ENCODE measurements at regions not wholly inside any gene's neighbourhood (a gene's known extent, or its start where the extent isn't known, plus 50 kb on each side); places are given as distances from the start of the nearest gene placed in this dataset.

GRCh38 chr9:93900971-93901861 lies 53.9 kb downstream of the BARX1 start:
- no peak for ATAC-seq
- no peaks in the 10 kb centered on the region for H3K27me3 Mint-ChIP-seq
- no peak overlapping the region for H3K27ac Mint-ChIP-seq
- POLR2A ChIA-PET: no interaction called here
- intact Hi-C loops (cut with DNase I, micrococcal nuclease): no loop called here
- CTCF ChIA-PET: no interaction called here
- peaks cover 18% of the 10 kb centered on the region for H3K4me1 Mint-ChIP-seq
- H3K9me3 Mint-ChIP-seq (ENCODE audit: low read depth): no peaks in the 10 kb centered on the region
- no peak for DNase-seq
- no peak overlapping the region for H3K4me3 Mint-ChIP-seq
- H3K36me3 Mint-ChIP-seq (ENCODE audit: low read depth): peaks cover 2% of the 10 kb centered on the region

GRCh38 chr9:93900436-93900819 lies 54.7 kb downstream of the BARX1 start:
- peaks cover 18% of the 10 kb centered on the region for H3K4me1 Mint-ChIP-seq
- ATAC-seq: no peak
- intact Hi-C loops (cut with DNase I, micrococcal nuclease): no loop called here
- peaks cover 2% of the 10 kb centered on the region for H3K36me3 Mint-ChIP-seq (ENCODE audit: low read depth)
- no peaks in the 10 kb centered on the region for H3K27me3 Mint-ChIP-seq
- H3K27ac Mint-ChIP-seq: no peak overlapping the region
- no peaks in the 10 kb centered on the region for H3K9me3 Mint-ChIP-seq (ENCODE audit: low read depth)
- POLR2A ChIA-PET: no interaction called here
- no peak overlapping the region for H3K4me3 Mint-ChIP-seq
- CTCF ChIA-PET: no interaction called here
- no peak for DNase-seq

- Mint-ChIP-seq H3K4me1 (peaks cover 18% of the 10 kb centered on the region), H3K9me3 (ENCODE audit: low read depth) (no peaks in the 10 kb centered on the region), H3K4me3 (no peak overlapping the region), H3K36me3 (ENCODE audit: low read depth) (peaks cover 2% of the 10 kb centered on the region), H3K27ac (no peak overlapping the region), H3K27me3 (no peaks in the 10 kb centered on the region)
- ChIA-PET POLR2A (no interaction called here), CTCF (no interaction called here)
- intact Hi-C loops (cut with DNase I, micrococcal nuclease): no loop called here
- ATAC-seq: no peak
- DNase-seq: no peak
Measured at GRCh38 chr9:93899609-93900435, 55.3 kb downstream of the BARX1 start.

GRCh38 chr9:93898502-93899426 lies 56.4 kb downstream of the BARX1 start:
- Mint-ChIP-seq H3K27me3 (no peaks in the 10 kb centered on the region), H3K4me3 (no peak overlapping the region), H3K36me3 (ENCODE audit: low read depth) (peaks cover 2% of the 10 kb centered on the region), H3K4me1 (peaks cover 18% of the 10 kb centered on the region), H3K27ac (no peak overlapping the region), H3K9me3 (ENCODE audit: low read depth) (no peaks in the 10 kb centered on the region)
- POLR2A ChIA-PET: no interaction called here
- CTCF ChIA-PET: no interaction called here
- ATAC-seq (no peak), DNase-seq (no peak)
- intact Hi-C loops (cut with DNase I, micrococcal nuclease): no loop called here

GRCh38 chr9:93898026-93898425 lies 57.1 kb downstream of the BARX1 start:
- ATAC-seq (peak; percentile 53), DNase-seq (no peak)
- Mint-ChIP-seq H3K4me3 (no peak overlapping the region), H3K36me3 (ENCODE audit: low read depth) (peaks cover 2% of the 10 kb centered on the region), H3K27me3 (no peaks in the 10 kb centered on the region), H3K4me1 (peaks cover 18% of the 10 kb centered on the region), H3K9me3 (ENCODE audit: low read depth) (peaks cover 5% of the 10 kb centered on the region), H3K27ac (no peak overlapping the region)
- CTCF ChIA-PET: no interaction called here
- intact Hi-C loops (cut with DNase I, micrococcal nuclease): no loop called here
- POLR2A ChIA-PET: no interaction called here

GRCh38 chr9:93897075-93897970 lies 57.8 kb downstream of the BARX1 start:
- ChIA-PET CTCF (interaction anchor here (0.7 kb wide), 1 partner anchor 70 kb away, joined by 4 read pairs; no protein-coding TSS in a partner anchor), POLR2A (no interaction called here)
- Mint-ChIP-seq H3K27ac (peak overlapping the region; percentile 45), H3K4me1 (peaks cover 18% of the 10 kb centered on the region), H3K36me3 (ENCODE audit: low read depth) (peaks cover 2% of the 10 kb centered on the region), H3K27me3 (no peaks in the 10 kb centered on the region), H3K4me3 (no peak overlapping the region), H3K9me3 (ENCODE audit: low read depth) (peaks cover 10% of the 10 kb centered on the region)
- ATAC-seq: no peak
- intact Hi-C loops (cut with DNase I, micrococcal nuclease): no loop called here
- DNase-seq: no peak

GRCh38 chr9:93896496-93897033 lies 58.6 kb downstream of the BARX1 start:
- no peak for DNase-seq
- intact Hi-C loops (cut with DNase I, micrococcal nuclease): no loop called here
- Mint-ChIP-seq H3K27me3 (no peaks in the 10 kb centered on the region), H3K36me3 (ENCODE audit: low read depth) (peaks cover 2% of the 10 kb centered on the region), H3K4me3 (no peak overlapping the region), H3K9me3 (ENCODE audit: low read depth) (peaks cover 10% of the 10 kb centered on the region), H3K27ac (no peak overlapping the region), H3K4me1 (peaks cover 18% of the 10 kb centered on the region)
- POLR2A ChIA-PET: no interaction called here
- CTCF ChIA-PET: interaction anchor here (0.7 kb wide), 1 partner anchor 69 kb away, joined by 4 read pairs; no protein-coding TSS in a partner anchor
- no peak for ATAC-seq

- H3K9me3 Mint-ChIP-seq (ENCODE audit: low read depth): peaks cover 10% of the 10 kb centered on the region
- no peak for ATAC-seq
- peaks cover 2% of the 10 kb centered on the region for H3K36me3 Mint-ChIP-seq (ENCODE audit: low read depth)
- POLR2A ChIA-PET: no interaction called here
- intact Hi-C loops (cut with DNase I, micrococcal nuclease): no loop called here
- no peak for DNase-seq
- no peak overlapping the region for H3K27ac Mint-ChIP-seq
- CTCF ChIA-PET: no interaction called here
- H3K4me1 Mint-ChIP-seq: peaks cover 18% of the 10 kb centered on the region
- H3K4me3 Mint-ChIP-seq: no peak overlapping the region
- no peaks in the 10 kb centered on the region for H3K27me3 Mint-ChIP-seq
Measured at GRCh38 chr9:93896093-93896492, 59.1 kb downstream of the BARX1 start.

- Mint-ChIP-seq H3K4me3 (no peak overlapping the region), H3K4me1 (peaks cover 18% of the 10 kb centered on the region), H3K27me3 (no peaks in the 10 kb centered on the region), H3K9me3 (ENCODE audit: low read depth) (peaks cover 10% of the 10 kb centered on the region), H3K36me3 (ENCODE audit: low read depth) (peaks cover 2% of the 10 kb centered on the region), H3K27ac (no peak overlapping the region)
- ChIA-PET POLR2A (no interaction called here), CTCF (interaction anchor here (0.7 kb wide), 1 partner anchor 19 kb away, joined by 3 read pairs; no protein-coding TSS in a partner anchor)
- ATAC-seq: no peak
- intact Hi-C loops (cut with DNase I, micrococcal nuclease): no loop called here
- no peak for DNase-seq
Measured at GRCh38 chr9:93895535-93895934, 59.6 kb downstream of the BARX1 start.

- no peak overlapping the region for H3K27ac Mint-ChIP-seq
- ATAC-seq: no peak
- ChIA-PET POLR2A (no interaction called here), CTCF (no interaction called here)
- peaks cover 18% of the 10 kb centered on the region for H3K4me1 Mint-ChIP-seq
- no peak for DNase-seq
- peaks cover 10% of the 10 kb centered on the region for H3K9me3 Mint-ChIP-seq (ENCODE audit: low read depth)
- H3K36me3 Mint-ChIP-seq (ENCODE audit: low read depth): no peaks in the 10 kb centered on the region
- no peak overlapping the region for H3K4me3 Mint-ChIP-seq
- no peaks in the 10 kb centered on the region for H3K27me3 Mint-ChIP-seq
- intact Hi-C loops (cut with DNase I, micrococcal nuclease): no loop called here
Measured at GRCh38 chr9:93894691-93895079, 60.5 kb downstream of the BARX1 start.
